ENCODE measurements at regions not wholly inside any gene's neighbourhood (a gene's known extent, or its start where the extent isn't known, plus 50 kb on each side); places are given as distances from the start of the nearest gene placed in this dataset.

DNA sequence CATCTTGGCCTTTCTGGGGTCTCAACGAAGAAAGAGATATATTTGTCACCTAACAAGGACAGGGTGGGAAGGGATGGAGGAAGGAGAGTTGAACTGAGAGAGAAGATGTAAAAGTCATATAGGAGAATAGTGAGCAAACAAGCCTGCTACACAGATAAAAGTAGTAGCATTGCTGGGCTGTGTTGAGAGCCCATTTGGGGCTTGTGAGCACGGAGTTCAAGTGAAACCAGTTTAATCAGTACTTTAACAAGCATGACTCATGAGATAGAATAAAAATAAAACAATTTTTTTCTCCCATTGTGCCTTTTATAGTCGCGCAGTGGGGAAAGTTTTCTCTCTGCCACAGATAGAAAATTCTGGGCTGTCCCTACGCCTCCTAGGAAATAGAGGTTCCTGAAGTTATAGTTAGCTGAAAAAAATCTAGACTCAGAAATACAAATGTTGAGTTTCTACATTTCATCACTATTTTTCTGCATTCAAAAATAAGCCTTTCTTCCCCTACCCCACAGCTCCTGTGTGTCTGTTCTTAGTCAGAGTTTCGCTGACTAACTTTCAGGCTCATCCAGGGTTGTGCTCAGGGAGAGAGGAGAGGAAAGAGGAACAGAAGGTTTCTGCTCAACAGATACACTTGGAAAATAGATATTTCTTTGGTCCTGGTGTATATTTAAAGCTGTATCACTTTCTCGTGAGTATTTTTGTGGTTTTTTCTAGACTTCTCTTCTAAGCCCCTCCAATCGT lies 395.8 kb upstream of the ADAMTSL1 start:
- TF ChIP-seq ZNF416 (CRISPR knock-in tag; IDR thresholded peaks at IDR 0.05), result no peak
- TF ChIP-seq, protein P1, sequence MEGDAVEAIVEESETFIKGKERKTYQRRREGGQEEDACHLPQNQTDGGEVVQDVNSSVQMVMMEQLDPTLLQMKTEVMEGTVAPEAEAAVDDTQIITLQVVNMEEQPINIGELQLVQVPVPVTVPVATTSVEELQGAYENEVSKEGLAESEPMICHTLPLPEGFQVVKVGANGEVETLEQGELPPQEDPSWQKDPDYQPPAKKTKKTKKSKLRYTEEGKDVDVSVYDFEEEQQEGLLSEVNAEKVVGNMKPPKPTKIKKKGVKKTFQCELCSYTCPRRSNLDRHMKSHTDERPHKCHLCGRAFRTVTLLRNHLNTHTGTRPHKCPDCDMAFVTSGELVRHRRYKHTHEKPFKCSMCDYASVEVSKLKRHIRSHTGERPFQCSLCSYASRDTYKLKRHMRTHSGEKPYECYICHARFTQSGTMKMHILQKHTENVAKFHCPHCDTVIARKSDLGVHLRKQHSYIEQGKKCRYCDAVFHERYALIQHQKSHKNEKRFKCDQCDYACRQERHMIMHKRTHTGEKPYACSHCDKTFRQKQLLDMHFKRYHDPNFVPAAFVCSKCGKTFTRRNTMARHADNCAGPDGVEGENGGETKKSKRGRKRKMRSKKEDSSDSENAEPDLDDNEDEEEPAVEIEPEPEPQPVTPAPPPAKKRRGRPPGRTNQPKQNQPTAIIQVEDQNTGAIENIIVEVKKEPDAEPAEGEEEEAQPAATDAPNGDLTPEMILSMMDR (IDR thresholded peaks at IDR 0.05), result no peak
- TF ChIP-seq CREB1 (CRISPR knock-in tag; IDR thresholded peaks at IDR 0.05), result no peak
- TF ChIP-seq ZNF423 (CRISPR knock-in tag; IDR thresholded peaks at IDR 0.05), result no peak
- TF ChIP-seq, protein P2, sequence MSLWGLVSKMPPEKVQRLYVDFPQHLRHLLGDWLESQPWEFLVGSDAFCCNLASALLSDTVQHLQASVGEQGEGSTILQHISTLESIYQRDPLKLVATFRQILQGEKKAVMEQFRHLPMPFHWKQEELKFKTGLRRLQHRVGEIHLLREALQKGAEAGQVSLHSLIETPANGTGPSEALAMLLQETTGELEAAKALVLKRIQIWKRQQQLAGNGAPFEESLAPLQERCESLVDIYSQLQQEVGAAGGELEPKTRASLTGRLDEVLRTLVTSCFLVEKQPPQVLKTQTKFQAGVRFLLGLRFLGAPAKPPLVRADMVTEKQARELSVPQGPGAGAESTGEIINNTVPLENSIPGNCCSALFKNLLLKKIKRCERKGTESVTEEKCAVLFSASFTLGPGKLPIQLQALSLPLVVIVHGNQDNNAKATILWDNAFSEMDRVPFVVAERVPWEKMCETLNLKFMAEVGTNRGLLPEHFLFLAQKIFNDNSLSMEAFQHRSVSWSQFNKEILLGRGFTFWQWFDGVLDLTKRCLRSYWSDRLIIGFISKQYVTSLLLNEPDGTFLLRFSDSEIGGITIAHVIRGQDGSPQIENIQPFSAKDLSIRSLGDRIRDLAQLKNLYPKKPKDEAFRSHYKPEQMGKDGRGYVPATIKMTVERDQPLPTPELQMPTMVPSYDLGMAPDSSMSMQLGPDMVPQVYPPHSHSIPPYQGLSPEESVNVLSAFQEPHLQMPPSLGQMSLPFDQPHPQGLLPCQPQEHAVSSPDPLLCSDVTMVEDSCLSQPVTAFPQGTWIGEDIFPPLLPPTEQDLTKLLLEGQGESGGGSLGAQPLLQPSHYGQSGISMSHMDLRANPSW (CRISPR knock-in tag; conservative IDR thresholded peaks at IDR 0.05; ENCODE audit: low read depth), result no peak
- TF ChIP-seq NR2C2 (CRISPR knock-in tag; IDR thresholded peaks at IDR 0.05), result no peak
- TF ChIP-seq, protein P3, sequence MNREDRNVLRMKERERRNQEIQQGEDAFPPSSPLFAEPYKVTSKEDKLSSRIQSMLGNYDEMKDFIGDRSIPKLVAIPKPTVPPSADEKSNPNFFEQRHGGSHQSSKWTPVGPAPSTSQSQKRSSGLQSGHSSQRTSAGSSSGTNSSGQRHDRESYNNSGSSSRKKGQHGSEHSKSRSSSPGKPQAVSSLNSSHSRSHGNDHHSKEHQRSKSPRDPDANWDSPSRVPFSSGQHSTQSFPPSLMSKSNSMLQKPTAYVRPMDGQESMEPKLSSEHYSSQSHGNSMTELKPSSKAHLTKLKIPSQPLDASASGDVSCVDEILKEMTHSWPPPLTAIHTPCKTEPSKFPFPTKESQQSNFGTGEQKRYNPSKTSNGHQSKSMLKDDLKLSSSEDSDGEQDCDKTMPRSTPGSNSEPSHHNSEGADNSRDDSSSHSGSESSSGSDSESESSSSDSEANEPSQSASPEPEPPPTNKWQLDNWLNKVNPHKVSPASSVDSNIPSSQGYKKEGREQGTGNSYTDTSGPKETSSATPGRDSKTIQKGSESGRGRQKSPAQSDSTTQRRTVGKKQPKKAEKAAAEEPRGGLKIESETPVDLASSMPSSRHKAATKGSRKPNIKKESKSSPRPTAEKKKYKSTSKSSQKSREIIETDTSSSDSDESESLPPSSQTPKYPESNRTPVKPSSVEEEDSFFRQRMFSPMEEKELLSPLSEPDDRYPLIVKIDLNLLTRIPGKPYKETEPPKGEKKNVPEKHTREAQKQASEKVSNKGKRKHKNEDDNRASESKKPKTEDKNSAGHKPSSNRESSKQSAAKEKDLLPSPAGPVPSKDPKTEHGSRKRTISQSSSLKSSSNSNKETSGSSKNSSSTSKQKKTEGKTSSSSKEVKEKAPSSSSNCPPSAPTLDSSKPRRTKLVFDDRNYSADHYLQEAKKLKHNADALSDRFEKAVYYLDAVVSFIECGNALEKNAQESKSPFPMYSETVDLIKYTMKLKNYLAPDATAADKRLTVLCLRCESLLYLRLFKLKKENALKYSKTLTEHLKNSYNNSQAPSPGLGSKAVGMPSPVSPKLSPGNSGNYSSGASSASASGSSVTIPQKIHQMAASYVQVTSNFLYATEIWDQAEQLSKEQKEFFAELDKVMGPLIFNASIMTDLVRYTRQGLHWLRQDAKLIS (CRISPR knock-in tag; IDR thresholded peaks at IDR 0.05; ENCODE audit: borderline replicate concordance), result no peak
- no peak for TF ChIP-seq MYBL2 (CRISPR knock-in tag; IDR thresholded peaks at IDR 0.05)
- TF ChIP-seq, protein P4, sequence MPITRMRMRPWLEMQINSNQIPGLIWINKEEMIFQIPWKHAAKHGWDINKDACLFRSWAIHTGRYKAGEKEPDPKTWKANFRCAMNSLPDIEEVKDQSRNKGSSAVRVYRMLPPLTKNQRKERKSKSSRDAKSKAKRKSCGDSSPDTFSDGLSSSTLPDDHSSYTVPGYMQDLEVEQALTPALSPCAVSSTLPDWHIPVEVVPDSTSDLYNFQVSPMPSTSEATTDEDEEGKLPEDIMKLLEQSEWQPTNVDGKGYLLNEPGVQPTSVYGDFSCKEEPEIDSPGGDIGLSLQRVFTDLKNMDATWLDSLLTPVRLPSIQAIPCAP (CRISPR knock-in tag; IDR thresholded peaks at IDR 0.05), result no peak
- TF ChIP-seq, protein P5, sequence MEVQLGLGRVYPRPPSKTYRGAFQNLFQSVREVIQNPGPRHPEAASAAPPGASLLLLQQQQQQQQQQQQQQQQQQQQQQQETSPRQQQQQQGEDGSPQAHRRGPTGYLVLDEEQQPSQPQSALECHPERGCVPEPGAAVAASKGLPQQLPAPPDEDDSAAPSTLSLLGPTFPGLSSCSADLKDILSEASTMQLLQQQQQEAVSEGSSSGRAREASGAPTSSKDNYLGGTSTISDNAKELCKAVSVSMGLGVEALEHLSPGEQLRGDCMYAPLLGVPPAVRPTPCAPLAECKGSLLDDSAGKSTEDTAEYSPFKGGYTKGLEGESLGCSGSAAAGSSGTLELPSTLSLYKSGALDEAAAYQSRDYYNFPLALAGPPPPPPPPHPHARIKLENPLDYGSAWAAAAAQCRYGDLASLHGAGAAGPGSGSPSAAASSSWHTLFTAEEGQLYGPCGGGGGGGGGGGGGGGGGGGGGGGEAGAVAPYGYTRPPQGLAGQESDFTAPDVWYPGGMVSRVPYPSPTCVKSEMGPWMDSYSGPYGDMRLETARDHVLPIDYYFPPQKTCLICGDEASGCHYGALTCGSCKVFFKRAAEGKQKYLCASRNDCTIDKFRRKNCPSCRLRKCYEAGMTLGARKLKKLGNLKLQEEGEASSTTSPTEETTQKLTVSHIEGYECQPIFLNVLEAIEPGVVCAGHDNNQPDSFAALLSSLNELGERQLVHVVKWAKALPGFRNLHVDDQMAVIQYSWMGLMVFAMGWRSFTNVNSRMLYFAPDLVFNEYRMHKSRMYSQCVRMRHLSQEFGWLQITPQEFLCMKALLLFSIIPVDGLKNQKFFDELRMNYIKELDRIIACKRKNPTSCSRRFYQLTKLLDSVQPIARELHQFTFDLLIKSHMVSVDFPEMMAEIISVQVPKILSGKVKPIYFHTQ (CRISPR knock-in tag; IDR thresholded peaks at IDR 0.05), result no peak
- TF ChIP-seq GTF2I (CRISPR knock-in tag; conservative IDR thresholded peaks at IDR 0.05), result no peak
- TF ChIP-seq, protein P6, sequence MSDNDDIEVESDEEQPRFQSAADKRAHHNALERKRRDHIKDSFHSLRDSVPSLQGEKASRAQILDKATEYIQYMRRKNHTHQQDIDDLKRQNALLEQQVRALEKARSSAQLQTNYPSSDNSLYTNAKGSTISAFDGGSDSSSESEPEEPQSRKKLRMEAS (CRISPR knock-in tag; IDR thresholded peaks at IDR 0.05), result no peak
- TF ChIP-seq CBFB (CRISPR knock-in tag; IDR thresholded peaks at IDR 0.05; ENCODE audit: low read depth), result no peak

Data from WTC11 (cell line).